Activated CD4-positive, CD25-positive, alpha-beta regulatory T cell treated with anti-CD3 and anti-CD28 coated beads, Interleukin-2, amount 50 U/mL, for 24 hours (primary cell): ENCODE measurements at regions not wholly inside any gene's neighbourhood (a gene's known extent, or its start where the extent isn't known, plus 50 kb on each side); places are given as distances from the start of the nearest gene placed in this dataset.
"Not testable (repeated sequence)": the region's sequence is repeated elsewhere in the genome, so short reads cannot be mapped to it uniquely, and the experiment has no call there.

Source experiments
- ATAC-seq, 2 donors: fragments of 150-1000 bp; cut with Tn5 transposase; one replicate each; pipeline ENCODE4 v1.10.0; 2021; ENCODE audit warnings: mild to moderate bottlenecking in 1 of 2, moderate library complexity in 1 of 2

GRCh38 chr13:88436974-88437373, 765.8 kb downstream of the SLITRK5 start:
- no peak for ATAC-seq

GRCh38 chr13:88450515-88450914, 779.3 kb downstream of the SLITRK5 start:
- no peak for ATAC-seq

DNA sequence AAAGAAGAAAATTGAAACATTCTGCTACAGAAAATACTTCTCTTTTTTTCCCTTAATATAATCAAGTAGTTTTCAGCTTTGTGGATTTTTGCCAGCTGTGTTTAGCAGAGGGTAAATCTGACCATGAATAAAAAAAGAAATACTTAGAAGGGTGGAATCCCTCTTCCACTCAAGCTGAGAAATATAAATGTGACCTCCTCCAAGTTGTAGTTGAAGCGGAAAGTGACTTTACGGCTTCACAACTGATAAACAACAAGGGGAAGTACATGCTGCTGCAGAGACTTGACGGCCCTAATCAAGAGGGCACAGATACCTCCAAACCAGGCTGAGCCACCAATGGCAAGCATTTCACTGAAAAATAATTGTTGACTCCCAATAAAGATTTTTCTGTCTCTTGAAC, 785.0 kb downstream of the SLITRK5 start:
- no peak for ATAC-seq

DNA sequence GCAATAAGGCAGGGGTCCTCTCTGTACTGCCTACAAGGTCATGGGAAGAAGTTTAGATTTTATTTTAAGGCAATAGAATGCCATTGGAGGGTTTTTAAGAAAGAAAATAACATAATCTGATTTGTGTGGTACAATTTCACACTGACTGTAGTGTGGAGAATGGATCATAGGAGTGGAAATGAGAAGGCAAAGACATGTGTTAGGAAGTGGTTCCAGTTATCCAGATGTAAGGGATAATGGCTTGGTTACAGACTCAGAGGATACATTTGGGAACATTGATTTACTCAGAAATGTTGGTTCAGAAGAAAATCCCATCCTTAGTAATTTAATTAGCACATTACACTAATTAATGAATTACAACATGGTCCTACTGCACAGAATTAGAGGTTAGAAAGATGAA, 788.2 kb downstream of the SLITRK5 start:
- ATAC-seq = no peak

GRCh38 chr13:88461272-88462009, 790.3 kb downstream of the SLITRK5 start:
- no peak for ATAC-seq

- ATAC-seq = no peak
These were observed 793.7 kb downstream of the SLITRK5 start for GRCh38 chr13:88464851-88465250.

DNA sequence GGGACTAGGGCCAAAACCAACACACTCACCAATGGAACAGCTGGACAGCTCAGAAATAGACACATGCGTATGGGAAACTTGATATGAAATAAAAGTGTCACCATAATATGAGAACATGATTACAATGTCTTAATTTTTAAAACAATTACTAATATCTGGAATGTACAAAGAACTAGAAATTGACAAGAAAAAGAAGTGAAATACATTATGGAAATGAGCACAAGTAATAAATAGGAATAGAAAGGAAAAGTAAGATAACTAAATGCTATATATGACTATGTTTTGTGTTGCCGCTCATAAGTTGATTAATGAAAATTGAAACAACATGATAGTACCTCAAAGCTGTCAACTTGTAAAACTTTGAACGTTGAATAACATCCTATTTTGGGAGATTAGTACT, 801.1 kb downstream of the SLITRK5 start:
- no peak for ATAC-seq

- ATAC-seq = no peak
These were observed 812.0 kb downstream of the SLITRK5 start for GRCh38 chr13:88483202-88483601.

DNA sequence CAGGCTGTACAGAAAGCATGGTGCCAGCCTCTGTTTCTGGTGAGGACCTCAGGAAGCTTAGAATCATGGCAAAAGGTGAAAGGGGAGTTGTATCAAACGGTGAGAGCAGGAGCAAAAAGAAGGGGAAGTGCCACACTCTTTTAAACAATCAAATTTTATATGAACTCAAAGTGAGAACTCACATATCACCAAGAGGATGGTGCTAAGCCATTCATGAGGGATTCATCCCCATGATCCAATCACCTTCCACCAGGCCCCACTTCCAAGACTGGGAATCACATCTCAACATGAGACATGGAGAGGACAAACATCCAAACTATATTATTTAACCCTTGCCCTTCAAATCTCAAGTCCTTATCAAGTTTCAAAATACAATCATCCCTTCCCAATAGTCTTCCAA, 836.7 kb downstream of the SLITRK5 start:
- ATAC-seq = no peak

- not testable (repeated sequence) for ATAC-seq
These were observed 841.8 kb downstream of the SLITRK5 start for GRCh38 chr13:88512993-88513392.

DNA sequence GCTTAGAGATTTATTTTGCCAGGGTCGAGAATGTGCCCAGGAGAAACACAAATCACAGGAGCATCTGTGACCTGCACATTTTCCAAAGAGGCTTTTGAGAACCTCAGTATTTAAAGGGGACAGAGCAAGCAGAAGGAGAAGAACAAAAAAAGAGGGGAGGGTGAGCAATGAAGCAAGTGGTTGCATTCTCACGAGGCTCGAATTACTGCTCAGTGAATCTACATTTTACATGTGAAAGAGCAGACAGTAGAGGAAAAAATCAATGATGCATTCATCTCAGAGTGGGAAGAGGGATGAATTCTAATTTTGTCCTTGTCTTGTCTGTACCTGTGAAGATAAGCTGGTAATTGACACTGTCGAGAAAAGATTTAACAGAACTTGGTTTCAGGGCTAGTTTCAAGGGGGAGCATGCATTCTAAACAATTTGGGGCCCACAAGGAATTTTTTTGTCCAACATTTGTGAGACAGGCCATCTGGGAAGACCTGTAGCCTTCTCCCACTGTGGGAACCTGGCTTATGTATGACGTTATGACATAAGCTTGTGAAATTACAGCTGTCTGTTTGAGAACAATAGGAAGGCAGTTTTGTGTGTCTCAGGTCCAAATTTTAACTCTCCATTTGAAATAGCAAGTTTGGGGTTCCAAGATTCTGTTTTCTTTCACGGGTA, 855.1 kb downstream of the SLITRK5 start:
- no peak for ATAC-seq

DNA sequence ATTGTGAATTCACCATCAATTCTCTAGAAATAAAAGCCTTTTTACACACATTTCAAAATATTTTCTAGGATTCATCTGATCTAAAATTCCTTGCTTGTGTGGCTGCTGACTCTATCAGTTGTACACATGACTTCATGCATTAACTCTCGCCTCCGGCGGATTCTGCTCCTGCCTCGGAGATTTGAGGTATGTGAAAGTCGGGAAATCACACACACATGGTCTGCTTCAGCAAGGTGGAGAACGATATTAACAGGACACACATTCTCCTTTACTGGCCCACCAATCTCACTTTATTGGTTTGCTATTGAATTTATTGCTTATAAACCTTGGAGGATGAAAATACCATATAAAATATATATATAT, 855.7 kb downstream of the SLITRK5 start:
- ATAC-seq = no peak

DNA sequence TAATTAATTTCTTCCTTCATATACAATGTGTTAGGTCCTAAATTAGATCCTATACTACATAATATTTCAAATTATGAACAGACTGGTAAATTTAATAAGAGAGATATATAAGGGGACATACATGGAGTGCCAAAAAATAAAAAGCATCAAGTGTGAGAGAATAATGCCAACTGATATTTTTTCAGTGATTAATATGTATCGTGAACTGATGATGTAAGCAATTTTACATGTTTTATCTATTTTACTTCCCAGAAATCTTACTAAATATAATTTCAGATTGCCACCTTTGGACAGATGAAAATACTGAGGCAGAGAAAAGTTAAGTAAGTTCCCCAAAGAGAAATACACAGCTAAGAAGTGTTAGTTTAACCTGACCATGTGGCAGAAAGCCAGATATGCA, 870.8 kb downstream of the SLITRK5 start:
- ATAC-seq = no peak

DNA sequence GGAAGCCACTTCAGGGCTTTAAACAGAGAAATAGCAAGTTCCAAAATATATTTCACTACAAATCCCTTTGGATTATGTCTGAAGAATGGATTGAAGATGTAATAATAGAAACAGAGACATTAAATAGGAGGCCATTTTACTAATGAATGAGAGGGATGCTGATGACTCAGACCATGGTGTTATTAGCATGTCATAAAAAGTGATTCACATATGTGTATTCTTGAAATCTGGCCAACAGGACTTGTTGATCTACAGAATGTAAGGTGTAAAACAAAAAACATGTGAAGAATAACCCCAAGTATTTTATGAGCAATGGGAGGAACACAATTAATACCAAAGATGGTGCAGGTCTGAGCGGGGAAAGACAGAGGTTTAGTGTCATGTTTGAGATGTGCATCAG, 873.7 kb downstream of the SLITRK5 start:
- ATAC-seq = no peak

GRCh38 chr13:88552966-88553365, 881.8 kb downstream of the SLITRK5 start:
- no peak for ATAC-seq

DNA sequence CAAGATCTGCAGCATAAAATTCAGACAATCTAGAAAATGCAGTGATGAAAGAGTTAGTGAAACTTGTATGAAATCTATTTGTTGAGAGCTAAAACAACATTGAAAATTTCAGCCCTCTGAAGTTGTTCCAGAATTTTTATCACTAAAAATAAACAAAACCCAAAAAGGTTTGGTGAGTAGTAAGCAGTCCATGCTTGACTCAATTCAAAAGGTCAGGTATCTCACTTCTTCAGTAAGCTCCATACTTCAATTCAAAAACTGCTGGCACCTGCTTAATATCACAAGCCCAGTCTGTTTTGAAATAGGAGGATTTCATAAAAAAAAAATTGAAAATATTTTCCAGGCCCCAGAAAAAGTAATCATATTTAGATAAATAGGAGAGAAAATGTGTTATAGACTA, 894.4 kb downstream of the SLITRK5 start:
- ATAC-seq = no peak

- no peak for ATAC-seq
These were observed 914.7 kb downstream of the SLITRK5 start for GRCh38 chr13:88585861-88586260.

DNA sequence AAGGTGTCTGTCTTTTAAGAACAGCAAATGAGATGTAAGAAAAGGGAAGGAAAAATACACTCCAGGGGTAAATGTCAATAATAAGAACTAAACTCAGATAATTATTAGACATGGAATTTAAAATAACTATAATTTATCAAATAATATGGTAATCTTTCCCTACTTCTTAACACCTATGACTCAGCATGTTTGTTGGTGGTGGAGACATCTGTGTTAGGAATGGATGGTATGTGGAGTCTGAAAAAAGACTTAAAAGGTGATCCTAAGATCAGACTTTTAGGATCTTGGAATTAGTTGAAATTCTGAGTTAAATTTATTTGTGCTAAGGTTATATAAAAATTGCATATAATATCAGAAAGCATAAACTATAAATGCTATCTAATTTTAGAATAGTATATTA, 915.1 kb downstream of the SLITRK5 start:
- ATAC-seq = no peak

GRCh38 chr13:88590574-88590973, 919.4 kb downstream of the SLITRK5 start:
- no peak for ATAC-seq

GRCh38 chr13:88592105-88592504, 920.9 kb downstream of the SLITRK5 start:
- no peak for ATAC-seq

GRCh38 chr13:88601949-88602348, 930.8 kb downstream of the SLITRK5 start:
- no peak for ATAC-seq

- ATAC-seq = no peak
These were observed 931.9 kb downstream of the SLITRK5 start for GRCh38 chr13:88602786-88603777.

DNA sequence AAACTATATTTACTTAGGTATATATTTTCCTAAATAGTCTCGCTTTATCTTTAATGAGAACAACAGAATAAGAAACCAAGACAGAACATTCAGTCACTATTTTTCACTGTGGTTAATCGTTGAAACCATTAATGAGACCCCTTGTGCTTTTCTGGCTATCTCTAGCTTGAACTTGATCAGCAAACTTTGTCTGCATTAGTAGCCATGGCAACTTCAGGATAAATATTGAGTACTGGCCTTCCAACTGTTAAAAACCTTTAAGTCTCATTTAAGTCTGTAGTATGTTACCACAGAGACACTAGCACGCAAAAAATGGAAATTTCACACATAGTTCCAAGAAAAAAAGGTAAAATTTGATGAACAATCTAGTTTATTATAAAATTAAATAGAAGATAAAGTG, 946.0 kb downstream of the SLITRK5 start:
- ATAC-seq = no peak
